Body of pancreas (tissue), 4 donors: ENCODE measurements at regions not wholly inside any gene's neighbourhood (a gene's known extent, or its start where the extent isn't known, plus 50 kb on each side); places are given as distances from the start of the nearest gene placed in this dataset.

Experiments used
- POLR2A ChIP-seq, 3 donors: fragments of 450-650 bp; IDR thresholded peaks; one replicate each; pipeline ENCODE4 v1.6.1; 2016; ENCODE audit warnings: antibody characterized with exemption in 3 of 3, mild to moderate bottlenecking in 2 of 3
- TF ChIP-seq, protein P1 (sequence below), 7 experiments: fragments of 450-650 bp in 4 of 7; fragments of 200-600 bp in 3 of 7; sonication (generic) in 3 of 7; IDR thresholded peaks; one replicate each; pipeline ENCODE4 v1.5.1; 2016 to 2019; ENCODE audit warnings: antibody characterized with exemption in 7 of 7

GRCh38 chr9:108331596-108331995 is 524.2 kb downstream of the ACTL7B start:
- TF ChIP-seq, protein P1, sequence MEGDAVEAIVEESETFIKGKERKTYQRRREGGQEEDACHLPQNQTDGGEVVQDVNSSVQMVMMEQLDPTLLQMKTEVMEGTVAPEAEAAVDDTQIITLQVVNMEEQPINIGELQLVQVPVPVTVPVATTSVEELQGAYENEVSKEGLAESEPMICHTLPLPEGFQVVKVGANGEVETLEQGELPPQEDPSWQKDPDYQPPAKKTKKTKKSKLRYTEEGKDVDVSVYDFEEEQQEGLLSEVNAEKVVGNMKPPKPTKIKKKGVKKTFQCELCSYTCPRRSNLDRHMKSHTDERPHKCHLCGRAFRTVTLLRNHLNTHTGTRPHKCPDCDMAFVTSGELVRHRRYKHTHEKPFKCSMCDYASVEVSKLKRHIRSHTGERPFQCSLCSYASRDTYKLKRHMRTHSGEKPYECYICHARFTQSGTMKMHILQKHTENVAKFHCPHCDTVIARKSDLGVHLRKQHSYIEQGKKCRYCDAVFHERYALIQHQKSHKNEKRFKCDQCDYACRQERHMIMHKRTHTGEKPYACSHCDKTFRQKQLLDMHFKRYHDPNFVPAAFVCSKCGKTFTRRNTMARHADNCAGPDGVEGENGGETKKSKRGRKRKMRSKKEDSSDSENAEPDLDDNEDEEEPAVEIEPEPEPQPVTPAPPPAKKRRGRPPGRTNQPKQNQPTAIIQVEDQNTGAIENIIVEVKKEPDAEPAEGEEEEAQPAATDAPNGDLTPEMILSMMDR (IDR thresholded peaks at IDR 0.05), result no peak
- TF ChIP-seq POLR2A (IDR thresholded peaks at IDR 0.05), result no peak
